ENCODE measurements at regions not wholly inside any gene's neighbourhood (a gene's known extent, or its start where the extent isn't known, plus 50 kb on each side); places are given as distances from the start of the nearest gene placed in this dataset.
A peak's percentile ranks its signal among the peaks of the same experiment; 100 is the strongest.
"Not testable (repeated sequence)": the region's sequence is repeated elsewhere in the genome, so short reads cannot be mapped to it uniquely, and the experiment has no call there.

DNA sequence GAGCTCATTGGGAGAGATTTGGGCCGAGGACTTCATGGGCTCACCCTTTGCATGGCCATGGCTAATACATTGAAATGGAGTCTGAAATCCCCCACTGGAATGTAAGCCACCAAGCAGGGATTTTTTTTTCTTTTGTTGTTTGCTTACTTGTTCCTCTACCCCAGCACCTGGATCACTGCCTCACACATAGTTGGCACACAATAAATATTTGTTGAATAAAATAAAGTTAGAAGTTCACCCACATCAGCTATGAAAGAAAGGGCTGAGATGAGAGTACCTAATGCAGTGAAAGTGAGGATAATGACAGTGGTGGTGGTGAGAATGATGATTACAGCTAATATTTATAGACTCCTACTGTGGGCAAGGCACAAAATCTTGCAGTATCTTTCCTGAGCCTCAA lies 98.1 kb upstream of the ANXA1 start:
- DNase-seq = no peak

DNA sequence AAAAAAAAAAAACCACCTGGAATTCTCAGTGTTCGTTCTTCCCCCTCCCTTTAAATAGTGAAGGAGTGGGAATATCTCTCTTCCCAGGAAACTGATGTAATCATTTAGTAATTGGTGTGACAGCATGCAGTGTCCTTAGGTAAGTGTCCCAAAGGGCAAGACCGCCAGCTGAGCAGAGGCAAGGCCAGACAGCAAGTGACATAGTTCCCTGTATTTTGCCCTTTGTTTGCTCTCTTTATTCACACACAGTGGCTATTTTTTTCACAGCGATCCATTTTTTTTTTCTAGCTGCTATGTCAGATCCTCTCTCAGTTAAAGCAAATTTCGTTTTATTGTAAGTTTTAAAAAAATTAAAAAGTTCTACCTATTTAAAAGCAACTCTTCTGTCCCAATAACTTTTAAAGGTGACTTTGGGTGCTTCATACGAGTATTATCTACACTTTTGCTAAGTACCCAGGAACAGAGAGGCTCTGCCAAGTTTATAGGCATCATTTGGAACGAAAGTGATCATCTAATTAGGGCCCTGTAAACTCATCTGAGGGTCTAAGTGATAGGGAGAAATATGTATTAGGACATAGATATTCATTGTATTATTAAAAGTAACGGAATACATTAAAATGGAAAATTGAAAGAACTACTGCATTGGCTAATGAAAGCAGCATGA lies 98.2 kb upstream of the ALDH1A1 start:
- no peak for DNase-seq

DNA sequence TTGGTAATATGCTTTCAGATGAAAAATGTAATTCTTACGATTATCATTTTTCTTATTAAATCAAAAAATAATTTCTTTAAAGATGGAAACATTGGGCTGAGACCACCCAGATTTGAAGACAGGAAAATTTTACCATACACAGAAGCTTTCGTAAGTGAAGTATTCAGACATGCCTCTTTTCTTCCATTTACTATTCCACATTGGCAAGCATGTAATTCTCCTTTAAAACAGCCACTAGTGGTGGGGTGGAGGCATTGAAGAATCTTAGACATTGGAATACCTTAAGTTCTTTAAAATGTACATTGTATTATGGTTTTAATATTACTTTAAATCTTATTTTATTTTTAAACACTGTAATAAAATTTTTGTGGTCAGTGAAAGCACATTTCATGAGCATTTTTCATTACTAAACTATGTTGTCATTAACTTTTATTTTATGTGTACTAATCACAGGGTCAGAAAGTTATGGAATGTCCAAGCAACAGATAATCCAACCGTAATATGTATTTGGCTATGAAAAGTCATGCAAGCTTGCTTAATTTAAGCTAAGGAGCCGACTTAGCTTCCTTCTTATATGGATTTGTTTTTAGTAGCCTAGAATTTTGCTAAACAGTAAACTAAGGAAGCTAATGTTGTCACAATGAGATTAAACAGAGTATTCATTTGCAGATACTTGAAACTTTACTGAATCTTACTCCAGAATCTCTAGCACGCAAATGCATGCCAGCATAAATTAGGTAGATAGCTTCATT lies 97.4 kb upstream of the ALDH1A1 start:
- DNase-seq = no peak

DNA sequence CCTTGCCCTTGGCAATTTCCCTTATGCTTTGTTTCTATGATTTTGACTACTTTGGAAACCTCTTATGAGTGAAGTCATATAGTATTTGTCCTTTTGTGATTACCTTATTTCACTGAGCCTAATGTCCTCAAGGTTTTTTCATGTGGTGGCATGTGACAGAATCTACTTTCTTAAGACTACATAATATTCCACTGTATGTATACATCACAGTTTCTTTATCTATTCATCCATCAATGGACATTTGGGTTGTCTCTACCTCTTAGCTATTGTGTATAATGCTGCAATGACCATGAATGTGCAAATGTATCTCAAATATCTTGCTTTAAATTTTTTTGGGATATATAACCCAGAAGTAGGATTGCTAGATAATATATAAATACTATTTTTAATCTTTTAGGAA lies 96.4 kb upstream of the ALDH1A1 start:
- no peak for DNase-seq

DNA sequence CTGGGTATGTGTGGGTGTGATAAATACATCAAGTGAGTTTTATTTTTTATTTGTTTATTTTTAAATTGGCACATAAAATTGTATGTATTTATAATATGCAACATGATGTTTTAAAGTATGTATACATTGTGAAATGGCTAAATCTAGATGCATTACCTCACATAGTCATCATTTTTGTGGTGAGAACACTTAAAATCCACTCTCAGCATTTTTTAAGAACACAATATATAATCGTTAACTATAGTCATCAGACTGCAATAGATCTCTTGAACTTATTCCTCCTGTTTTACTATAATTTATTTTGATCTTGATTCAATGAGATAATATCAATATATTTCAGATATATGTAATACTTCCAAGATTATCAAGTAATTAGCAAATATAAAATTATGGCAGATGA lies 93.9 kb upstream of the ALDH1A1 start:
- DNase-seq = no peak

DNA sequence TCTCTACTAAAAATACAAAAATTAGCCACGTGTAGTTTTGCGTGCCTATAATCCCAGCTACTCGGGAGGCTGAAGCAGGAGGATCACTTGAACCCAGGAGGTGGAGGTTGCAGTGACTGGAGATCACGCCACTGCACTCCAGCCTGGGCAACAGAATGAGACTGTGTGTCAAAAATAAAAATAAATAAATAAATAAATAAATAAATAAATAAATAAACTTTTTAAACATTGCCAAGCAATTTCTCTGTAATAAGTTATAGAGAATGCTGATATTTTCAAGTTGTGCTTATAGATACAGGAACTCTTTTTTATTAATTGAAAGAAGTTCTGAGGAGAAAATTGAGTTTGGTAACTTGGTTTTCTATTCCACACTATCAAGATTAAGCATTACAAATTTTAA lies 91.9 kb upstream of the ALDH1A1 start:
- not testable (repeated sequence) for DNase-seq

DNA sequence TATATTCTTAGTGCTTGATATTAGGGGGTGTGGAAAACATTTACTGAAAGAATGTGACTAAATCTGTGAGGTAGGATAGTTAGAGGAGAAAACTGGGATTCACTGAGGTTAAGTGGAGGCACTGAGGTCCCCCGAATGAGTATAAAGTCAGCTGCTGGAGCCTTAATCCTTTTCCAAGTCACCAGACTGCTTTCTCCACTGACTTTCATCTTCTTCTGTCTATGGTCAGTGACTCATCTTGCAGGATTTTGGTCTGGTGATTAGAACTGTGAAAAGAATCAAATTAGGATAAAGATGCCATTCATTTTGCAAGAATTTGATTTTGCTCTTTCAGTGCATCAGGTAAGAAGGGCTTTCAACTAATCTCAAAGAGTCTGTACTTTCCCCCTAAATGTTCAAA lies 89.3 kb upstream of the ALDH1A1 start:
- no peak for DNase-seq

DNA sequence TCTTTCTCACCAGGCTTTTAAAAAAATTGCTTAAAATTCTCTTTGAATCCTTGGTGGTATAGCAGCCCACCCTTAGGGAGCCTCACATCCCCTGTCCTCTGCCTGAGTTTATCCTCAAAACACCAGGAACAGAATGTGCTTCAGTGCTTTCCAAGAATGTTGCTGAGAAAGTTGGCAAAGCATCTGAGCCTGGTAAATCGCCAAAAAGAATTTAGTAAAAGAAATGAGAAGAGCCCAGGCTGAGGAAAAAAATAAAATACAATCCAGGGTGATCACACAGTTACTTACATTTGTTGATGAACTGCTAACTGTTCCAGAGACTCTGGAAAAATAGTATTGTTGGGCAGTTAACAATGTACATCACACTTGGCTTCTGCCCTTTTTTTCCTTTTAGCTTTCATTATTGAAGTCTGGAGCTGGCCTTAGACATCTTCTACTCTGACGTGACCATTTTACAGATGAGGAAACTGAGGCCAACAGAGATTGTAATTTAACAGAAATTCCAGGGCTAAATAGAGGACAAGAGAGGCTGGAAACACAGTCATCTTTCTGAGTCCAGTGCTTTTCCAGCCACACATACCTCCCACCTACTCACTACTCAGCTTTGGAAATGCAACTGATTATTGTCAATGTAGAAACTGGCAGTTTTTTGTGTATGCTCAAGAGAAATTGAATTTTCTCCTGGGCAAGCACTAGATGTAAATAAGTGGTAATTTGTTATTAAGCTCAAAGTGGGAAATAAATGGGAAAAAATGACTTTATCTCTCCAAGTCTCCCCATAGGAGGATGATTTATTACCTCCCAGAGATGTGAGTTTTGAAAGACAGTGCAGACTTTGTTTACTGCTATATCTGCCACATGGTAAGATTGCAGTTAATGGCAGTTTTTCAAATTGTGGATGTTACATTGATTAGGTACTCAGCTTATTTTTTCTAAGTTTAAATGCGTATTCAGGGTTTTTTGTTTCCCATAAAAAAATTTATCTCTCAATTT lies 86.7 kb upstream of the ALDH1A1 start:
- DNase-seq = no peak

DNA sequence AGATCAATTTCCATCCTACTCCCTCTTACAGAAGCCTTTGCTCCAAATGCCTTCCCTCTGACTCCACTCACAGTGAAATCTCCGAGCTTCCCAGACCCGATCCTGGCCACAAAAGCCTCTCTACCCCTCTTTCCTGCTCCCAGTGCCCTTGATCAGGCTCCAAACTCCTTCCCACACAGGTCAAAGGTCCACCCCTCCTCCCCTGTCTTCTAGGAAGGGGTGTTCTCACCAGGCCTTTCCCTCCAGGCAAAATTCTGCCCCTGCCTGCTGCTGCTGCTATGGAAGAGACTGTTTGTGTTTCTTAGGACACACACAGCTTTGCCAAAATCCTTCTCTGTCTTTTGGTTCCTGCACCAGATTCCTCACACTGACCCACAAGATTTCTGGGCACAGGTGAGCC lies 85.8 kb upstream of the ALDH1A1 start:
- no peak for DNase-seq

DNA sequence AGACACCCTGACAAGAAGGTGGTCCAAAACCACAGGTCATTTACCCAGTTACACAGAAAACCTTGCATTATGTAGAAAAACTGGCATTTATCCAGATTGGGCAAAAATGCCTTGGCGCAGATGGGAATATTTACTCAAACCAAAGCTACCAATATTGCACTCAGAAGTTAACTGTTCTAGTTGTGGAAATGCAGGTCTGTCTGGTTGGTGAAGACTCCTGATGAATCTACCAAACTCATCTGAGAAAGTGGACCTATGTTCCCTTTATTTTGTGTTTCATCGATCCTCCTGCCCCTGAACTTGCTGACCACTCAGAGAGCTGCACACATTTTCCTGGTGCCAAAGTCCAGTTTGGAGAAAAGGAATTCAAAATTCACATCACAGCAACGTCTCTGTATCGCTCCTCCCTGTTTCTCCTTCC lies 85.2 kb upstream of the ALDH1A1 start:
- no peak for DNase-seq

DNA sequence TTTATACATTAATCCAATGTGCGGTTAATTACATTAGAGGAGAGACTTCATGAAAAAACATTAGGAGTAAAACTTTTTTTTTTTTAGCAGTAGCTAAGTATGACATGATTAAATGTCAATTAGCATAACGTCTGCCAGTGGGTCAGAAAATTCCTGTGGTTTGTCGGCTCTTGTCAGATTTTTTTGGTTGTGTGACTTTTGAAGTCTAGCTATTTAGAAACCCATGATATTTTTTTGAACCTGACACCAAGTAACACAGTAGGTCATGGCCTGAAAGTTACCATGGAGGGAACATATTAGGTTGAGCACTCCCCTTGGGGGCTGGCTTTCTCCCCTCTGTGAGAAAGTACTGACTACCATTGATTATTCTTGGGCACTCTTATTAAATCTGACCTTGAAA lies 84.8 kb upstream of the ALDH1A1 start:
- DNase-seq = no peak

DNA sequence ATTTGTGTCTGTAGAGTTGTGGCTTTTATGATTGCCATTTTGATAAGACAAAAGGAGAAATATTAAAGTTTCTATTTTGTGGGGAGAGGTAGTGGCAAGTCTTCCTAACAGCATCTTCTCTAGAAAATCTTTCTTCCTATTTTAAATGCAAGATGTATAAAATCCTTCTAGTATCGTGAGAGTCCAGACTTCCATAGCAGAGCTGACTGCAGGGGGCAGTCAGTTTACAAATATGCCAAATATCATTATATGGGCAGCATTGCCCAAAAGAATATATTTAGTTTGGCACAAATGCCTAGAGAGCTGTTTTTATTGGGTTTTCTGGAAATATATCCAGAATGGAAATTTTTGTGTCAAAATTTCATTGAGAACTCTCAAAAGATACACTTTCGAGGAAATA lies 82.1 kb upstream of the ALDH1A1 start:
- DNase-seq = no peak

DNA sequence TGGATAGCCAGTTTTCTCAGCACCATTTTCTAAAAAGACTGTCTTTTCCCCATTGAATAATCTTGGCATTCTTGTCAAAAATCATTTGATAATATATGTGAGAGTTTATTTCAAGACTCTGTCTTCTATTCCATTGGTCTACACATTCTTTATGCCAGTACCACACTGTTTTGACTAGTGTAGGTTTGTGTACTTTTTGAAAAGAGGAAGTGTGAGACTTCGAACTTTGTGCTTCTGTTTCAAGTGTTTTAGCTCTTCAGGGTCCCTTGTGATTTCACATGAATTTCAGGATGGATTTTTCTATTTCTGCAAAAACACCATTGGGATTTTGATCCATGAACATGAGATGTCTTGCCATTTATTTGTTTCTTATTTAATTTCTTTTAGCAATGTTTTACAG lies 78.5 kb upstream of the ALDH1A1 start:
- no peak for DNase-seq

DNA sequence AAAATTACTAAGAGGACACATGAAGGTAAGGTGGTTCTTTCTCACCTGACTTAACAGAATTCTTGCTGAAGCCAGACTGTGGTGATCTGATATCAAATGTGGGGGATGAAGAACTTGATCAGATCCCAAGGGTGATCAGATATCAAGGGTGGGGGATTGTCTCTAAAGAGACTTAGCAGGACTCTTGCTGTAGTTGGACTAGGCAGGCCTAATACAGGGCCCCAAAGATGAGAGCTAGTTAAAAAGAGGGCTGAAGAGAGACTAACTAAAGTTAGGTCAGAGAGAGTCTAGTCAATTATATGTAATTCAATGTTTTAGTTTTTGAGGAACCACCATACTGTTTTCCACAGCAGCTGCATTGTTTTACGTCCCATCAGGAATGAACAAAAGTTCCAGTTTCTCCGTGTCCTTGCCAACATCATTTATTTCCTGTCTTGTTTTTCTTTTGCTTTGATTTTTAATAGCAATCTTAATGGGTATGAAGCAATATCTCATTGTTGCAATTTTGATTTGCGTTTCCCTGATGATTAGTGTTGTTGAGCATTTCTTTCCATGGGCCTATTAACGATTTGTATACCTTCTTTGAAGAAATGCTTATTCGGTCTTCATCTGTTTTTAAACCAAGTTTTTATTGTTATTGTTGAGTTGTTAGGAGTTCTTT lies 77.6 kb upstream of the ALDH1A1 start:
- no peak for DNase-seq

DNA sequence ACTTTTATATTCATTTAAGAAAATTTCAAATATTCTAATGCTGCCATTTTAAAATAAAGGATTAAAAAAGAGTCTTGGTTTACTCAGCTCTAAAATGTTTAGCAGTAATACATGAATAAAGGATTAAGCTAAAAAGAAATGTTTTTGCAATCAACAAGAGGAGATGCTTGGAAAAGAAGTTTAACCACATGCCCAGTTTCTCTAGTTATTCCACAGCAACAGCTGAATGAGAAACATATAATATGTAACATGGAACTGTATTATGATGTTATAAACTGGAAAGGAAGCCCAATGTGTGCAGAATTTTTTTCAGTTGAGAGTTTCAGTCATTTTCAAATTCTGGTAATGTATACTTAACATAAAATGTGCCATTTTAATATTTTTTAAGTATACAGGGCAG lies 76.5 kb upstream of the ALDH1A1 start:
- no peak for DNase-seq

DNA sequence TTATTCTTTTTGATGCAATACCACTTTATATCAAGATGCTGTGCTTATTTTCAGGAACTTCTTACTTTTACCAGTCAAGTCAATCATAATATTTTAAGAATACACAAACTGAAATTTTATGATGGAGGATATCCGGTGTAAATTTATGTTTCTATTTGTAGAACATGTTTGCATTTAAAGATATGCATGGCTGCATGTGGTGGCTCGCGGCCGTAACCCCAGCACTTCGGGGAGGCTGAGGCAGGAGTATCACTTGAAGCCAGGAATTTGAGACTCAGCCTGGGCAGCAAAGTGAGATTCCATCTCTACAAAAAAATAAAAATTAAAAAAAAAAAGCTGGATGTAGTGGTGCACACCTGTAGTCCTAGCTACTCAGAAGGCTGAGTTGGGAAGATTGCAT lies 73.5 kb upstream of the ALDH1A1 start:
- DNase-seq = no peak

DNA sequence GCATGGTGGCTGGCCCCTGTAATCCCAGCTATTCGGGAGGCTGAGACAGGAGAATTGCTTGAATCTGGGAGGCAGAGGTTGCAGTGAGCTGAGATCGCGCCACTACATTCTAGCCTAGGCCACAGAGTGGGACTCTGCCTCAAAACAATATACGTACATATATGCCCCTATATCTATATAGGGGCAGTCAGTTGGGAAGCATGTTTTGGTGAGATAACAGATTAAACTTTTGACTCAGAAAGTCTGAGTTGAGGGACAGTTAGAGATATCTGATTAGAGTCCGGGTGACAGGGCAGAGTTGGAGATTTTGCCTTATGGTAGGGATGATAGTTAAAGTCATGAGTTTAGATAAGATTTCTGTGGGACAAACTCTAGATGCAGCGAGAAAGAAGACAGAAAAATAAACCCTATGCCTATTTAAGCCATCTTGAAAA lies 71.8 kb upstream of the ALDH1A1 start:
- DNase-seq = no peak

DNA sequence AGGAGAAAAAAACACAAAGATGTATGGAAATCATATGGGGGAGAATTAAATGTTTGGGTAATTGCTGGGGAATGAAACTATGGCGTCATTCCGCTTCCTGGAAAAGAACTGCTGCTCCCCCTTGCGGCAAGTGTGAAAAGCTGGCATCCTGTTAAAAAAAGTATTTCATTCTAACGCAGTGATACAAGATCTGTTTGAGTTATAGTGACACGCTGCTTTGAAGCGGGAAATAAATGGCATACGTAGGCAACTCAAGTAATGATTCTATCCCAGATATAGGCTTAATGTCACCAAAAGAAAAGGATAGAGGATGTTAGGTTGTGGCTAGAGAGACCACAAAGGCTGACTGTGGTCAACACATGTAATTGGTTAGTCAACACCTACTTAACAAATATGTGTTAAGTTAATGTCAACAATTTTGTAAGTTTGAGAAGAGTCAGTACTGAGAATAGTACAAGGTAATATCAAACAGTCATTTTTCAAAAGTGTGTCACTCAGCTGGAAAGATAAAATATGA lies 70.2 kb upstream of the ALDH1A1 start:
- peak; percentile 57 for DNase-seq

DNA sequence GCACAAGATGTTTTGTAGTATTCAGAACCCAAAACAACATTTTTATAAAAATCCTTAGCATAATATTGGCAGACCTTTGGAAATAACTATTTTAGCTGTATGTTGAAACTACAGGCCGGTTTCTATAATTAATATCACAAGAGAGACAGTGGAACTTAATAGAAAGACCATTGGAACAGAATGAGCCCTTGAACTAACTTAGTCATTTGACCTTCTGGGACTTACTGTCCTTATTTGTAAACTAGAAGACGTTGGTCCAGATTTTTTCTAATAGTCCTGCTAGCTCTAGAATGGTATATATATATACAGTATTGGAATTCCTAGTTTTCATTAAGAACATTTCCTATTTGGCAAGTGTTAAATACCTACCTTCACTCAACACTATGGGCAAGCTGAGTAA lies 69.5 kb upstream of the ALDH1A1 start:
- no peak for DNase-seq

DNA sequence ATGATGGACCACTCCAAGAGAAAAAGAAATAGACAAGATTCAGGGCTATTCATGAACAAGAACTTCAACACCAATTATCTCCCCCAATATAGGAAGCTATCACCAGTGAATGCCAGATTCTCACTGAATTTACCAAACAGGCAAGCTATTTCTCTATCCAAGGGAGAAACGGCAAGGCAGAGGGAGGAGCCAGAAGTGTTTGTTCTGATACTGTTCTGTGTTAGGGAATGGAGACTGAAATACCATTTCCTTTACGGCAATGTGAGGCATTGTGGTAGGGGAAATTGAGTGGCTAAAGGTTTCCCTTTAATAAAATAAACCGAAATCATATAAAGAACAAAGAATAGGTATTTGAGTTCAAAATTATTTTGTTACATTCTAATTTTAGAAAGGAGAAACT lies 68.0 kb upstream of the ALDH1A1 start:
- no peak for DNase-seq

DNA sequence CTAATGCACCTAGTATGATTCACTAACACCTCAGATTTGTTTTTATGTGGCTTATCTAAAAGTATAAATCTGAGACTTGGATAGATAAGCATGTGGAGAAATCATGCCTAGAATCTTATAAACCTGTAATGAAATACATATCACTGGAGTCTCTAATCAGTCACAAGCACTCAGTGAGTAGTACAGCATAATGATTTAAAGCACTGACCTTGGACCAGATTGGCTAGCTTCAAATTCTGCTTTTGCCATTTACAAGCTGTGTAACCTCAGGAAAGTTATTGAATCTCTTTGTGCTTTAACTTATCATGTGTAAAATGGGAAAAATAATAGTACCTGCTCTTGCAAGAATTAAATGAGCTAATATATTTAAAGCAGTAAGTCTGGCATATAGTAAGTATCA lies 61.2 kb upstream of the ALDH1A1 start:
- DNase-seq = no peak

DNA sequence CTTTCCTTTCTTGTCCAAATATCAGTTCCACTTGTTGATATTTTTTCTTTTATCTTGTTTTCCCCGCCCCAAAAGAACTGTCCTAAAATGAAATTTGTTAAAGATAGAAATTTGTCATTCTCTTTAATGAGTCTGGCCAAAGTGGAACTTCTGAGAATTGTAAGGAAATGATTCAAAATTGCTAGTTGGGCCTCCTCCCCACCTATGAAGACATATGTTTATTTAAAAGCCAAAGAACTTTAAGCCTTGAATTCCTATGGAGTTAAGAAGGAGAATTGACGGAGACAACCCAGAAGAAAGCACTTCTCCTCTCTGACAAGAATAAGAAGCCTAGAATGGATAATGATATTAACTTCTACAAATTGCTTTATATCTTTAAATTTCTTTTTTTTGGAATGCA lies 59.1 kb upstream of the ALDH1A1 start:
- no peak for DNase-seq

All from activated CD4-positive, alpha-beta T cell treated with anti-CD3 and anti-CD28 coated beads, Interleukin-10, Interleukin-2, amounts not matched to agents 100 ng/mL and 50 ng/mL, durations not matched to agents 16 hours and 8 hours (primary cell).